SK-N-DZ (cell line): ENCODE measurements at regions not wholly inside any gene's neighbourhood (a gene's known extent, or its start where the extent isn't known, plus 50 kb on each side); places are given as distances from the start of the nearest gene placed in this dataset.

Experiments
- DNase-seq: peaks from one replicate; pipeline ENCODE4 v3.0.0-alpha.2; 2015; ENCODE audit warnings: low spot score

- no peak for DNase-seq
Observed at GRCh38 chr5:26828294-26828693, 210.1 kb downstream of the CDH9 start.

DNA sequence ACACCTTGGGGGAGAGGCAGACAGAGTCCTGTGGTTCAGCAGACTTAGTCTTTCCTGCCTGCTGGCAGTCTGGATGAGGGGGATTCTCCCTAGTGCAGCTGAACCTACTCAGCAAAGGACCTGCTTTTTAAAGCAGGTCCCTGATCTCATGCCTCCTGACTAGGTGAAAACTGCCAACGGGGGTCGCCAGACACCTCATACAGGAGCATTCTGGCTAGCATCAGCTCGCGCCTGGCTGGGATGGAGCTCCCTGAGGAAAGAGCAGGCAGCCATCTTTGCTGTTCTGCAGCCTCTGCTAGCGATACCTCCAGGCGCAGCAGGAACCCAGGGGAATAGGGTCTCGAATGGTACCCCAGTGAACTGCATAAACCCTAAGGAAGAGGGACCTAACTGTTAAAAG is 225.2 kb downstream of the CDH9 start:
- DNase-seq = no peak

DNA sequence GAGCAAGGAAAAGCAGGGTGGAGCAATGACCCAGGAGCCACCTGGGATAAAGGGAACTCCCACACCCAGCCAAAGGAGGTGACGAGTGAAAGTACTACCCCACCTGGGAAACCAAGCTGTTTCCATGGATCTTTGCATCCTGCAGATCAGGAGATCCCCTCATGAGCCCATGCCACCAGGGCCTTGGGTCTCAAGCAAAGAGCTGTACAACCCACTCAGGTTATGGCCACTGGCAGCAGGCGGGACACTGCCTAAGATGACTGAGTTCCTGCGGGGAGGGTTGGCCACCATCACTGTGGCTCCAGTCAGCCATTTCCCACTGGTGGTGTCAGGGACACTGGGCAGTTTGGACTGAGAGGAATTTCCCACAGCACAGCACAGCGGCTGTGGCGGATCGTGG is 225.7 kb downstream of the CDH9 start:
- DNase-seq = no peak

DNA sequence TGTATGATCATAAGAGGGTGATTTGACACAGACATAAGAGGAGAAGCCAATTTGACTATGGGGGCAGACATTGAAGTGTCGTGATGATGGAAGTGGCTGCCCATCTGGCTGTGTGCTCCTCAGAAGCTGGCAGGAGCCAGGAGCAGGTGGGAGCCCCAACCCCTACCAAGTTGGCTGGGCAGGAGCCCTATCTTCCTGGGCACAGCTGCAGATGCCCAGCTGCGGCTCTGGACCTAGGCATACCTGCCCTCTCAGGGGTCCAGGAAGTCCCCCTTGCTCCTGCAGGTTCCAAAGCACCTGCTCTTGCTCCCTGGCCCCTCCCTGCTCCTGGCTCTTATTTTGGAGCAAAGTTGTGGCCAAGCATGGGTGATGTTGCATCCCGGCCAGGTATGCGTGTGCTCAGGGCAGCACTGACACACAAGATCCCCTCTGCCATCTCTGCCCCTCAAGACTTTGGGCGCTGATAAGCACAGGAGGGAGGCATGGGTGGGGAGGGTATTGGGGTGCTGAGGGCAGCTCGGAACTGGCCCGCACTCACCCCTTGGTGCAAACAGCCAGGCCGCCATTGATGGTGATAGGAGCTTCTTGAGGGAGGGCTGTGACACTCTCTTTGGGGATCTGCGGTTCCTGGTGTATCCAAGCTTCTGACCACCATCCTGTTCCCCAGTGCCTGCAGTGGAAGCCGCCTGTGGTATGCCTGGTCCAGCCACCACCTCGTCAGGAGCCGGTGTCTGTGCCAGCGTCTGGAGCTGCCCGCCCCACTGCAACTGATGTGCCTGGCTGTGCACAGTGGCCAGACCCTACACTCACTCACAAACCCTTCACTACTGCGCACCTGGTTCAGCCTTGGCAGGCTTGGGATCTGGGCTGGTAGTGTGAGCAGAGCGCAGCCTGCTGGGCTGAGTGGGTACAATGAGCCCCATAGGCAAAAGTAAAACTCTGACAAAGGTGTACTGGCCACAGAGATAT is 230.9 kb downstream of the CDH9 start:
- no peak for DNase-seq

DNA sequence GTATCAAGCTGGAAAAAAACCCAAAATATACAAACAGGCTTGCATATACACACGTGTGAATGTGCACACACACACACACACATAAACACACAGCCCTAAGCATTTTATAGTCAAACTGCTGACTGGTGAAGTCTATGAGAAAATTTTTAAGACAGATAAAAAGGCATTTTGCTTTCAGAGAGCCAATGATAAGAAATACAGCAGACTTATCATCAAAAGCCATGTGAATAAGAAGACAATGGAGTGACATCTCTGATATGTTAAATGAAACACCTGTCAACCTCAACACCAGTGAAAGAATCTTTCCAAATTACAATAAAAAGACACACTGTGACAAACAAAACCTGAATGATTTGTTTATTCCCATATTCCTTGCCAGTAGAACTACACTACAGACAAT is 233.3 kb downstream of the CDH9 start:
- no peak for DNase-seq

- no peak for DNase-seq
Observed at GRCh38 chr5:26802944-26803343, 235.4 kb downstream of the CDH9 start.

DNA sequence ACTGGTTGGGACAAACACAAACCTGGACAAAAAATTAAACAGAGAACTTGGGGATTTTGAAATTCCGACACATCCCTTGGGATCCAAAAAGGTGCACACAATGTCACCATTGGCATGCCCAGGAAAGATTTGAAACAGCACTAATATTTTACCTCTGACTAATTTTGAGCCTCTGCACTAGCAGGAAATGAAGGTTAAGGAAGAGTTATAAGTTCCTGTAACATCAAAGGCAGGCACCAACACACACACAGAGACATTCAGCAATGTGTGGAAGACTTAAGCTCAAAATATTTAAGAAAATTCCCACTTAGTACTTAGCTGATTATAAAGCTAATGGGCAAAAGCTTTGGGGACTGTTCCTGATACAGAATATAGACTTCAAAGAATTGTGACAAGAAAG is 247.0 kb downstream of the CDH9 start:
- DNase-seq = no peak

DNA sequence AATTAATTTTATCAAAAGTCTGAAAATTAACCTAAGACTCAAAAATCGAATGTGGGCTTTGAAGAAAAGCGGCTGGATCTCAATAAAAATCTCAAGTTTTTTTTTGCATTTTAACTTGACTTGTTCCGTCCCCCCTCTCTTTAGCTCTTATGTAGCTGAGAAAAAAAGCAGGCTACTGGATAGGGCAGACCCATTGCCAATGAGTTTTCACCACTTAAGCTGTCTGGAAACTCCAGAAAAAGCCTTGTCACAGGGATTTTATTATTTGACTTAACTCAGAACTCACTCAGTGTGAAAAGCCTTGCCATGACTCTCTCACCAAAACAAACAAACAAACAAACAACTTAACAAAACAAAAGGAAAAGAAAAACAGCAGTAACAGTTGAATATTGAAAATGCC is 247.4 kb downstream of the CDH9 start:
- no peak for DNase-seq

DNA sequence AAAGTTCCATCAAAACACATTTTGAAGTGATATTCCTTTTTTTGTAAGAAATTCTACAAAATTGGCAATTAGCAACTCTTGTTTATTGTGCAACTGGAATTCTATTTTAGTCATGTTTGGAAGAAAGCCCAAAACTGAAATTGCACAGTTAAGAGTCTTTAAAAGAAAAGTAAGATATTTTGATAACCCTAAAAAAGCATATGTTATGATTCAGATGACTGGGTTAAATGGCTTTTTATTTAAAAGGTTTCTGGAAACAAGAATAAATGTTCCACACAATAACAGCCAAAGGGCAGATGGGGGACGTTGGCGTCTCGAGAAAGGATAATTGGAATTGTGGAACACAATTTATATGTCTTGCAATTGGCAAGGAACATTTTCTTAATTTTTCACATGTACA is 275.2 kb downstream of the CDH9 start:
- DNase-seq = no peak

GRCh38 chr5:26761446-26761845 is 276.9 kb downstream of the CDH9 start:
- no peak for DNase-seq

GRCh38 chr5:26761045-26761444 is 277.3 kb downstream of the CDH9 start:
- DNase-seq = no peak

DNA sequence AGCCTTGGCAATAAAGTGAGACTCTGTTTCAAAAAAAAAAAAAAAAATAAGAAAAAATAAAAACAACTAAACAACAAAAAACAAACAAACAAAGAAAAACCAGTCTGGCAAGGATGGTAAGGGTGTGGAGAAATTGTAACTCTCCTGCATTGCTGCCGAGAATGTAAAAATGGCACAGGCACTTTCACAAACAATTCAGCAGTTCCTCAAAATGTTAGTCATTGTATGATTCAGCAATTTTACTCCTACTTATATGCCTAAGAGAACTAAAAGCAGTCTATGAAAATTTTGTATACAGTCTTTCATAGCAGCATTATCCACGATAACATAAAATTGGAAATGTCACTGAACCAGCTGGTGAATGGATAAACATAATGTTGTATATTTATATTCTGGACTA is 280.4 kb downstream of the CDH9 start:
- no peak for DNase-seq

DNA sequence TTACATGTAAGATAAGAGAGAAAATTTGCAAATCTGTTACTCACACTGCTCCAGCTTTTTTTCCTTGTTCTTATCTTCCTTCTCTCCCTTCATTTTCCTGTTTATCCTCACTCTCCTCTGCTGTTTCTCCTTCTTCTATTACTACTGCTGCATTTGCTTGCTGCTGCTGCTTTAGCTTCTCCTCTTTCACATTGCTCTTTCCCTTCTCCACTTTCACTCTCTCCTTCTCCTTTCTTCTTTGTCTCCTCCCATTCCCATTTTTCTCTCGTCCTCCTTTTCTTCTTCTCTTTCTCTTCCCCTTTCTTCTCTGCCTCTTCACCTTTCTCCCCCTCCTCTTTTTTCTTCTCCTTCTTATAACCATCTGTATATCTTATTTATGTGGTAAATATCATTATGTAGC is 288.6 kb downstream of the CDH9 start:
- no peak for DNase-seq

- DNase-seq = no peak
Observed at GRCh38 chr5:26740182-26740581, 298.2 kb downstream of the CDH9 start.

DNA sequence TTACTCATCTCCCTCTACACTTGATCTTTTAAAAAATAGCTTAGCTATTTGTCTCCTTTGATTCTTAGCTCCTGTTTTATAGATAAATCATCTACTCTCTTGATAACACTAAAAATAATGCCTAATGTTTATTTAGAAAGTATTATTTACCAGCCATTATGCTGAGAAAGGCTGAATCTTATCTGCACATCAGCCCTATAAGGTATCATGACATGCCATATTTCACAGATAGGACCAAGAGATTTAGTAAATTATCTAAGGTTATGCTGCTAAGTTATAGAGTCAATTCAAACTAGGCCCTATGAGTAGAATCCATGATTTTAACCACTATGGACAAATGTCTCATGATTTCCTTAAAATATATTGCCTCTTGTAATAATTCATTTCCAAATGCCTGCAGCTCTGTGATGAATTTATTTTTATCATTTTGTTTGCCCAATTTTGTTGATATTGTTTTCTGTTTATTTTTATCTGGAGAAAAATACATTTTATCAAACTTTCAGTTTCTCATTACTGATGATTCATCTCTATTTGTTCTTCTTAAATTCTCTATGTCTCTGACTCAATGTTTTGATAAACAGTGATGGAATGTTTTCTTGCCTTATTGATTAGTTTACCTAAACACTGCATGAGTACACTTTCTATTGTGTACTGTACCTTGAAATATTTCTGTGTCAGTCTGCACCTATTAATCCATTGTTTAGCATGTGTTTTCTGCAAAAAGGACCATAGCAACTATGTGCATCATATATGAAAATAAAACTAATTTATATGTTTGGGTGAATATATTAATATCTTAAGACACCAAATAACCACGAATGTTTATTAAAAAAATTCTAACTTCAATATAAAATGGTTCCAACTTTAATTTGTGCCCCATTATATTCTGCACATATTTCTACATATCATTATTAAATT is 300.8 kb downstream of the CDH9 start:
- no peak for DNase-seq

DNA sequence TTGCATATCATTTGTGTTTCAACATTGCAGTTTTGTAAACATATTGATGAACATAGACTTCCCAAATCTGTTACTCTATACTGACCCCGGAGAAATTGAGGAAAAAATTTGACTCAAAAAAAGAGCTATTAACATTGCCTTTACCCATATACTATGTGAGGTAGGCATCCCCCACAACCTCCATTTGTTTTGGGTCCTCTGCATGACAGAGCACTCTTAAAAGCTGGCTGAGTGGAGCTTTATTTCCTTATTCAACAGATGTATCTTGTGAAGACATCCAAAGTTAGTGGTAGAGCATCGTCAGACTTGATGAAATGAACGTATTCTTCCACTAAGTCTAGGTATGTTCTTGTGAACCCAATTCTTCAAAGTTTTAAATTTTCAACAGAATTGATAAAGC is 310.5 kb downstream of the CDH9 start:
- no peak for DNase-seq

- DNase-seq = no peak
Observed at GRCh38 chr5:26719803-26720202, 318.6 kb downstream of the CDH9 start.

DNA sequence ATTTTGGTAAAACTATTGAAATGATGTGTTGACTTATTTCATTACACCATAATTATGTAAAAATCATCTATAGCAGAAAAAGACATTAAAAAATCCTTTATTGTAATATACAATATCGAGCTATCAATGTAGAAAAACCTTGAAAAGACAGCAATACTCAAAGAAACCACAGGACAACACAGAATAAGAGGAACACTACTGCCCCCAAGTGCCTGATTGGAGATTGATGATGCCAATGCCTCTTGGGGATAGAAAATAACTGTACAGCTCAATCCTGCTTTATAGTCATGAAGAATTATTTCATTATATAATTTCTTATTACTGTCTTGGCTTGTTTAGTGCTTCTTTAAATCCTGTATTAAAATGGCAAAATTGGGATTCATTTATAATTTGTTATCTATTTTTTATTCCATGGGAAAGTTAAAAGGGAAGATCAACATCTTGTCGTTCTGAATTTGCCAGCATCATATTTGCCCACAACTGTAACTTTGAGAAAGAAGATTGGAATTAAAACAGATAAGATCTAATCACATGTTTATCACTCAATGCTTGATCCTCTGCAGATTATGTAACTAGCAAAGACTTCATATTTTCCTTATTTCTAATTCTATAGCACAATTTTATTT is 337.5 kb downstream of the CDH9 start:
- peak; percentile 66 for DNase-seq

GRCh38 chr5:26692952-26693351 is 345.4 kb downstream of the CDH9 start:
- DNase-seq = no peak

GRCh38 chr5:26691486-26691885 is 346.9 kb downstream of the CDH9 start:
- DNase-seq = no peak

- peak; percentile 95 for DNase-seq
Observed at GRCh38 chr5:26690511-26690910, 347.9 kb downstream of the CDH9 start.

DNA sequence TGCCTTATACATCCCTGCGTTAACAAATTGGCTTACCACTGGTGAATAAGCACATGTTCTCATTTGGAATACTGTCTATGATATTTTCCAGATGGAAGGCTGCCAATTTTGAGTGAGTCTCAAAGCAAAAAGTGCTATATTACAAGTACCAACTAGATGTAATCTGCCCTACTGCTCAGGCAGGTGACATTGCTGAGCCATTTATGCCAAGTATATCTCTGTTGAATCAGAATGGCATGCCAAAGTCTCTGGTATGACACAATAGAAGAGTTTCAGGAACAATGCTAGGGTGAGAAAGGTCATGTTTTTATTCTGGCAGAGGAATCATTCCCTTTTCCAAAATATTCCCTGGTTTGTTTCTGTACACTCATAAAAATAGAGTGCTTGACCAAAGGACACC is 356.5 kb downstream of the CDH9 start:
- peak; percentile 10 for DNase-seq
